ENCODE measurements at regions not wholly inside any gene's neighbourhood (a gene's known extent, or its start where the extent isn't known, plus 50 kb on each side); places are given as distances from the start of the nearest gene placed in this dataset.

DNA sequence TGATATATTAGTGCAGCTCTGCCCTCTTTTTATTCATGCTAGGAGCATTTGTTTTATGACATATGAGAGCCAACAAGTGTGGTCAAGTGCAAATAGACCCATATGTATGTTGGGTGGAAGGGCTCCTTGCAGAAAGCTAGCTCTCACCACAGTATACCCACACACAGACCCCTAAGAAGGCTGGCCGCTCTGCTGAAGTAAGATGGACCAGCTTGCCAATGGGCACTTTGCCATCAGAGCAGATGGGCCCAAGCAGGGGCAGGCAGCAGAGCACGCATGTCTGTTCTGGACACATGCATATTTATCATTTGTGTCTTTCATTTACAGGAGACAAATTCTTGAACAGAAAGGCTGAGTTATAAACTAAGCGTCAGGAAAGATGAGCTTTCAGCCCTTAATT, 187.5 kb upstream of the DTNA start:
- TF ChIP-seq, protein P1, sequence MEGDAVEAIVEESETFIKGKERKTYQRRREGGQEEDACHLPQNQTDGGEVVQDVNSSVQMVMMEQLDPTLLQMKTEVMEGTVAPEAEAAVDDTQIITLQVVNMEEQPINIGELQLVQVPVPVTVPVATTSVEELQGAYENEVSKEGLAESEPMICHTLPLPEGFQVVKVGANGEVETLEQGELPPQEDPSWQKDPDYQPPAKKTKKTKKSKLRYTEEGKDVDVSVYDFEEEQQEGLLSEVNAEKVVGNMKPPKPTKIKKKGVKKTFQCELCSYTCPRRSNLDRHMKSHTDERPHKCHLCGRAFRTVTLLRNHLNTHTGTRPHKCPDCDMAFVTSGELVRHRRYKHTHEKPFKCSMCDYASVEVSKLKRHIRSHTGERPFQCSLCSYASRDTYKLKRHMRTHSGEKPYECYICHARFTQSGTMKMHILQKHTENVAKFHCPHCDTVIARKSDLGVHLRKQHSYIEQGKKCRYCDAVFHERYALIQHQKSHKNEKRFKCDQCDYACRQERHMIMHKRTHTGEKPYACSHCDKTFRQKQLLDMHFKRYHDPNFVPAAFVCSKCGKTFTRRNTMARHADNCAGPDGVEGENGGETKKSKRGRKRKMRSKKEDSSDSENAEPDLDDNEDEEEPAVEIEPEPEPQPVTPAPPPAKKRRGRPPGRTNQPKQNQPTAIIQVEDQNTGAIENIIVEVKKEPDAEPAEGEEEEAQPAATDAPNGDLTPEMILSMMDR (IDR thresholded peaks at IDR 0.05; ENCODE audit: extremely low read depth in 1 of 2, insufficient read depth in 1 of 2, low read depth in 1 of 2, low read length in 2 of 2), result no peak
- TF ChIP-seq EZH2 (IDR thresholded peaks at IDR 0.05; ENCODE audit: borderline replicate concordance, low read depth, low read length, severe bottlenecking), result no peak
- TF ChIP-seq JUN (IDR thresholded peaks at IDR 0.05; ENCODE audit: borderline replicate concordance, insufficient read depth, insufficient read length, low read depth), result no peak
- no peak for TF ChIP-seq POLR2A (IDR thresholded peaks at IDR 0.05; ENCODE audit: low read depth, low read length)
- TF ChIP-seq POLR2AphosphoS5 (IDR thresholded peaks at IDR 0.05; ENCODE audit: insufficient read depth, low read depth, low read length), result no peak
- TF ChIP-seq, protein P2, sequence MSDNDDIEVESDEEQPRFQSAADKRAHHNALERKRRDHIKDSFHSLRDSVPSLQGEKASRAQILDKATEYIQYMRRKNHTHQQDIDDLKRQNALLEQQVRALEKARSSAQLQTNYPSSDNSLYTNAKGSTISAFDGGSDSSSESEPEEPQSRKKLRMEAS (IDR thresholded peaks at IDR 0.05; ENCODE audit: insufficient read depth, insufficient read length), result no peak
- no peak for TF ChIP-seq GATA2 (IDR thresholded peaks at IDR 0.05; ENCODE audit: insufficient read depth, insufficient read length, low read depth, low read length)
- TF ChIP-seq FOS (IDR thresholded peaks at IDR 0.05; ENCODE audit: borderline replicate concordance, insufficient read depth, low read length), result no peak
- no peak for TF ChIP-seq MYC (IDR thresholded peaks at IDR 0.05; ENCODE audit: low read depth, low read length)

Data from endothelial cell of umbilical vein (primary cell).